GM18909 (cell line): ENCODE measurements at regions not wholly inside any gene's neighbourhood (a gene's known extent, or its start where the extent isn't known, plus 50 kb on each side); places are given as distances from the start of the nearest gene placed in this dataset.
"Not testable (repeated sequence)": the region's sequence is repeated elsewhere in the genome, so short reads cannot be mapped to it uniquely, and the experiment has no call there.

ENCODE experiments used
- ATAC-seq: cut with Tn5 transposase; IDR thresholded peaks from one replicate; pipeline ENCODE4 v1.9.1; 2021; ENCODE audit warnings: mild to moderate bottlenecking; ENCODE audit not compliant: unreplicated experiment, poor library complexity

DNA sequence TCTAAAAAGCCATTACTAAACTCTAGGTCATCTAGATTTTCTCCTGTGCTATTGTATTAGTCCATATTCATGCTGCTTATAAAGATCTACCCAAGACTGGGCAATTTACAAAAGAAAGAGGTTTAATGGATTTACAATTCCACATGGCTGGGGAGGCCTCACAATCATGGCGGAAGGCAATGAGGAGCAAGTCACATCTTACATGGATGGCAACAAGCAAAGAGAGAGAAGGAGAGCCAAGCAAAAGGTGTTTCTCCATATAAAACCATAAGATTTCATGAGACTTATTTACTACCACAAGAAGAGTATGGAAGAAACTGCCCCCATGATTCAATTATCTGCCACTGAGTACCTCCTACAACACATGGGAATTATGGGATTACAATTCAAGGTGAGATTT is 69.6 kb upstream of the CCDC6 start:
- not testable (repeated sequence) for ATAC-seq

DNA sequence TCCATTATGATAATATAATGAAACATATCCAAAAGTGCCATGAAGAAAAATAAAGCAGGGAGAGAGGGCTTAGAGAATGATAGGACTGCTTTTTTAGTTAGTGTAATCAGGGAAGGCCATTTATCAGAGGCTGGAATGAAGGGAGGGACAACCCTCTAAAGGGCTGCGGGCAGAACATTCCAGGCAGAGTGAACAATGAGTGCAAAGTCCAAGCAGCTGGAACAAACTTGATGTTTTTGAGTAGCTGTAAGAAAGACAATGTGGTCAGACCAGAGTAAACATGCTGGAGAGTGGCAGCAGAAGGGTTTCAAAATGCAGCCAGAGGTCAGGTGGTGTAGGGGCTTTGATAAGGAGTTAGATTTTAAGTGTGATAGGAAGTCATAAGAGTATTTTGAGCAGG is 65.6 kb upstream of the CCDC6 start:
- ATAC-seq = no peak

DNA sequence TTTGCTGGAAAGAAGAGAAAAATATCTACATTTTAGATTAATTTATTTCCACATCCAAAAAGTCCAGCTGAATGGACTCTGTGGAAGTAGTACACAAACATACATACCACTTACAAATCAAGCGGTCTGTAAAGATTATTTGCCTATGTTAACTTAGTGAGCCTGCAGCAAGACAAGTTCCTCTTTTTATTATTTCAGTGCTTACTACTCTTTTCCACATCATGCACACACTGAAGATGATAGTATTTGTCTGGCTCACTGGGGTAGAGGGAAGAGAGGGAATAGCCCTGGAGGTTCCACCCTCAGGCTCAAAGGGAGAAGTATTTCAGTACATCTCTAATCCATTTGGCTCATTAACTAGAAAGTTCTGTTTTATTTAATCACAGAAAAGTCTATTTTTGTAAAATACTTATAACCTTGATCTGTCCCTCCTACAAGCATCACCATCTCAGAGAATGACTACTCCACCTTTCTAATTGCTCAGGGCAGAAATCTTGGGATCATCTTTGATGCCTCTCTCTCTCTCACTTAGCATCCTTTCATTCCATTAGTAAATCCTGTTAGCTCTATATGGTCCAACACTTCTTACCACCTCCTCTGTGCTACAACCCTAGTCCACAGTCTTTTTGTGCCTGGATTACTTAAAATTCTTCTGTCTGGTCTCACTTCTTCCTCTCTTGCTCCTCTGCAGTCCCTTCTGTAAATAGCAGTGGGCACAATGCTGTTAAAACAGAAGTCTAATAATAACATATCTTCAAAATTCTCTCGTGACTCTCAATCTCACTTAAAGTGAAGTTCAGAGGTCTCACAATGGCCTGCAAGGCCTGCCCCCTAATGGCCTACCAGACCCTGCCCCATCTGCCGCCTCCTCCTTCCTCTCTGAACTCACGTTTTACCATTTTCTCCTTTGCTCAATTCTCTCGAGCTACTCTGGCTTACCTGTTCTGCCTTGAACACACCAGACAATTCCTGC is 64.3 kb upstream of the CCDC6 start:
- peak; percentile 75 for ATAC-seq

DNA sequence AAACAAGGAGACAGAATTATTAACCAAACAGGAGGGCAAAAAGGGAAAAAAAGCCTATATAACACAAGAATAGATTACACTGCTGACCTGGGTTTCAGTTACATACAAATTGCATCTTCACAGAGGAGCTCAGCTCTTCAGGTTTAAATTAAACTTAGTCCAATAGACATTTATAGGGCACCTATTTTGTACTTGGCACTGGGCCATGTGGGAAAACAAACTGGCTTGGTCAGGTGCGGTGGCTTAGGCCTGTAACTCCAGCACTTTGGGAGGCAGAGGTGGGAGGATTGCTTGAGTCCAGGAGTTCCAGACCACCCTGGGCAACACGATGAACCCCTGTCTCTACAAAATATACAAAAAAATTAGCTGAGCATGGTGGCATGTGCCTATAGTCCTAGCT is 62.3 kb upstream of the CCDC6 start:
- no peak for ATAC-seq

DNA sequence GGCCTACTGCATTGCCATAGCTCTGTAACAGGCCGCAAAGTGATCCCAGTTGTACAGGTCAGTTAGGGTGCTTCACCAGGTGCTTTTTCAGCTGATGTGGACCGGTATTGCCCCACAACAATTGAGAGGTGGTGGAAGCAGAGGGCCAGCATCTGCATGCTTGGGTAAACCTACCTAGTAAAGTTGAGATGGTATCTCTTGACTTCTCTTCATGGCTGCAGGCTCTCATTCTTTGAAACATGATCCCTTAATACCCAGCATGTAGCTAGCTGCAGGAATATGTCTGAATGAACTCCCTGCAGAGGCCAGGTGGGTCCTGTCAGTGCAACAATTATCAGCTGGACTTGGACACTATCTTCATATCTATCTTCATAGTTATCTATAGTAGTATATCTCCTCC is 60.7 kb upstream of the CCDC6 start:
- no peak for ATAC-seq

DNA sequence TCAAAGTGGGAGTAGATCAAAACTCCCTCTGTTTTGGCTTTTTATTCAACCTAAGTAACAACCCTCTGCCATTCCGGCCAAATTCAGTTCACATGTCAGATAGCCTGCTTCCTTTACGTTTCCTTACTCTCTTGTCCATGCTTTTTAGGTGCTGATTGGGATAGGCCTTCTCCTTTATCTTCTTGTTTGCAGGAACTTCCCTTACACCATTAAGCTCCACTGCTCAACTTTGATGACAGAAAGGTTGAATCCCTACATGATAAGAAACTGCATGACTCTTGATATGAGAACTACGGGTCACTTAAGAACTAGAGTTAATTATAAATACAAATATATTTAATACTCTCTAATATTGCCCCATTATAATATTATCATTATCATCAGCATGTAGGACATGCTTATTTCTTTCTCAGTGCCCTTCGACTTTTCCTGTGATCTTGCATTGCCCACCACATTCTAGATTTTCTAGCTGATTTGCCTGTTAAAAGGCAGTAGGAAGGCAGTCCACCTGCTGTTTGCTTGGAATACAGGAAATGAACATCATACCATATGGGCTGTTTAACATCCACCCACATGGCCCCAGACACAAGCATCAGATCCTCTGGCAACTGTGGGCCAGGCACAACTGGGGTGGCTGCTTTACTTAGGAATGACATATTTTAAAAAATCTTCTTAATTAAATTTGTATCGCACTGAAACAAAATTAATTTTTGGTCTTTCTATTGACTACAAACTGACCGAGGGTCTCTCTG is 59.7 kb upstream of the CCDC6 start:
- no peak for ATAC-seq

DNA sequence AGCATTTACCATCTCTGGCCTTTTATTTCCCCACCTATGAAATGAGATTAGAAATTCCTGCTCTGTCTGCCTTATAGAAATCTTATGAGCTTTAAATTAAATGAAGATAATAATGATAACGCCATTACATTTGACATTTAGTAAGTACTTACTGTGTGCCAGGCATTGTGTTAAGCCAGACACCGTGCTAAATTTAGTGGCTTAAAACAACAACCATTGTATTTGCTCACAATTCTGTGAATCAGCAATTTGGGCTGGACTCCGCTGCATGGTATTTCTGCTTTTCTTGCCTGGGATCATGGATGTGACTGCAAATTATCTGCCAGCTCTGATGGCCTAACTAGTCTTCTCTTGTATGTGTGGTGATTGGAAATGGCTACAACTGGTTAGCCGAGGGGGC is 56.4 kb upstream of the CCDC6 start:
- ATAC-seq = no peak

DNA sequence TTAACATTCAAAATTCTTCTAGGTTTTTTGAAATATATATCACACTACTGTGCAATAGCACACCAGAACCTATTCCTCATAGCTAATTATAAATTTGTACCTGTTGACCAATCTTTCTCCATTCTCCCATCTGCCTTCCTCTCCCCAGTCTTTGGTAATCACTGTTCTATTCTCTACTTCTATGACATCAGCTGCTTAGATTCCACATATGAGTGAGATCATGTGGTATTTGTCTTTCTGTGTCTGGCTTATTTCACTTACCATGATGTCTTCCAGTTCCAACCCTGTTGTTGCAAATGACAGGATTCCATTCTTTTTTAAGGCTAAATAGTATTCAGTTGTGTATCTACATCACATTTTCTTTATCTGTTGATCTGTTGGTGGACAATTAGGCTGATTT is 54.4 kb upstream of the CCDC6 start:
- ATAC-seq = no peak

DNA sequence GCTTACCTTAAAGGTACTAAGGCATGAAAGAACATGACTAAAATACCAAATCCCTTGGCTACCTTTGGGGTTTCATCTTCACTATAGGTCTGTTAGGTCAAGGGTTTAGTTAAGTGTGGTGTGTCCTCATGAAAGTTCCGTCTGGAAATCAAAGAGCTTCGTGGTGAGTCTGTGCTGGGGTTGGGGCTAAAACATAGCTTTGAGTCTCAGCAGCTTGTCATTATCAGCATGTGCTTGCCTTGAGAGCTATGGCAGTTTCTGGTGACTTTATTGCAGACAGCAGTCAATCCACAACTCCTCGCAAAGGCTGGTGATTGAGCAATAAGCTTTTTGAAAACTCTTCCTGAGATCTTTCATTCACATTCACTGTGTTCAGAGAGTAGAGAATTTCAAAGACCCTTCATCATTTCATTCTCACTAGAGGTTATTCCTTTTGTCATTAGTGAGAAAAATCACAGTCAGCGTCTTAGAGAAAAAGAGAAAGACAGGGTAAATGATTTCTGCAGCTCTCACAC is 53.2 kb upstream of the CCDC6 start:
- ATAC-seq = no peak

DNA sequence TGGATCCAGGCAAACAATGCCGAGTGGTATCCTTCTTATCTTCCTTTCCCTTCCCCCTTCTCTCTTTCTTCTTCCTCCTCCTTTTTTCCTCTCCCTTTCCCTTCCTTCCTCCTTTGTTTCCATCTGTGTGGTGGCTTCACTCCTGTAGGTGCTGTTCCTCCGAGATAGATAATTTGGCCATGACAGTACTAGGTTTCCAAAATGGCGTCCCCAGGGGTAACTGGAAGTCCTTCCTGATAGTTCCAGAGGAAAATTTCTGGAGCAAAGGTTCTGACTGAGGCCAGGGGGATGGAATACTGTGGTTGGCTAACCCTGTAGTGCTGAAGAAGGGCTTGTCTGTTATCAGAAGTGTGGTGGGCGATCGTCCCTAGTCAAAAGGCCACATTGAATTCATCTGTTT is 52.5 kb upstream of the CCDC6 start:
- no peak for ATAC-seq

DNA sequence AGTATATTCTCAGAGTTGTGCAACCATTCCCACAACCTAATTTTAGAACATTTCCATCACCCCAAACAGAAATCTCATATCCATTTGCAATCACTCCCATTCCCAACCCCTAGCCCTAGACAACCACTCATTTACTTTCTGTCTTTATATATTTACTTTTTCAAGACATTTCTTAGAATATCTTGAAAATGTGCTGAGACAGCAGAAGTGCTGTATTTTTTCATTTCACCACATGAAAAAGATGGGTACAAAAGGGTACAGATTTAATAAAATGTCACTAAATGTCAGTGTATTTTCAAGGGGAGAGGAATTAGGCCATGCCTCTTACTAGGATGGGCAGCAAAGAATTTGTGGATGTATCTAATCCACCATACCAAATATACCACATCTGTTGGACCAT is 51.6 kb upstream of the CCDC6 start:
- ATAC-seq = no peak
